DMS153 treated with DMSO at 0.1 percent for 48 hours (cell line): ENCODE measurements at regions not wholly inside any gene's neighbourhood (a gene's known extent, or its start where the extent isn't known, plus 50 kb on each side); places are given as distances from the start of the nearest gene placed in this dataset.
"Not testable (repeated sequence)": the region's sequence is repeated elsewhere in the genome, so short reads cannot be mapped to it uniquely, and the experiment has no call there.

ENCODE experiments used
- DNase-seq: peaks from one replicate; lab custom pipeline; 2025; ENCODE audit not compliant: unreplicated experiment; lab: John Stamatoyannopoulos, UW

GRCh38 chr10:46202405-46202804, 84.4 kb upstream of the ANTXRL start:
- DNase-seq, result not testable (repeated sequence)

GRCh38 chr10:46204482-46205102, 82.2 kb upstream of the ANTXRL start:
- not testable (repeated sequence) for DNase-seq

GRCh38 chr10:46210427-46210826, 76.4 kb upstream of the ANTXRL start:
- DNase-seq, result not testable (repeated sequence)

GRCh38 chr10:46215426-46215825, 71.4 kb upstream of the ANTXRL start:
- no peak for DNase-seq

GRCh38 chr10:46216003-46216634, 70.7 kb upstream of the ANTXRL start:
- DNase-seq, result no peak

GRCh38 chr10:46216836-46217751, 69.7 kb upstream of the ANTXRL start:
- DNase-seq, result no peak

- DNase-seq, result no peak
Measured at GRCh38 chr10:46217752-46218453, 68.9 kb upstream of the ANTXRL start.

- DNase-seq, result no peak
Measured at GRCh38 chr10:46218921-46219320, 67.9 kb upstream of the ANTXRL start.

- not testable (repeated sequence) for DNase-seq
Measured at GRCh38 chr10:46219431-46219990, 67.3 kb upstream of the ANTXRL start.

- DNase-seq, result no peak
Measured at GRCh38 chr10:46220187-46220586, 66.6 kb upstream of the ANTXRL start.

GRCh38 chr10:46220872-46221538, 65.8 kb upstream of the ANTXRL start:
- DNase-seq, result no peak

GRCh38 chr10:46222364-46222935, 64.3 kb upstream of the ANTXRL start:
- DNase-seq, result no peak

GRCh38 chr10:46223064-46223480, 63.7 kb upstream of the ANTXRL start:
- no peak for DNase-seq

- DNase-seq, result no peak
Measured at GRCh38 chr10:46223626-46224413, 63.0 kb upstream of the ANTXRL start.

- no peak for DNase-seq
Measured at GRCh38 chr10:46224414-46224682, 62.4 kb upstream of the ANTXRL start.

GRCh38 chr10:46225597-46225996, 61.2 kb upstream of the ANTXRL start:
- DNase-seq, result no peak

GRCh38 chr10:46226232-46226631, 60.6 kb upstream of the ANTXRL start:
- DNase-seq, result no peak

- no peak for DNase-seq
Measured at GRCh38 chr10:46226900-46227558, 59.8 kb upstream of the ANTXRL start.

- DNase-seq, result no peak
Measured at GRCh38 chr10:46227571-46227935, 59.2 kb upstream of the ANTXRL start.
